Stromal cell of bone marrow (primary cell): ENCODE measurements at regions not wholly inside any gene's neighbourhood (a gene's known extent, or its start where the extent isn't known, plus 50 kb on each side); places are given as distances from the start of the nearest gene placed in this dataset.
"Not testable (repeated sequence)": the region's sequence is repeated elsewhere in the genome, so short reads cannot be mapped to it uniquely, and the experiment has no call there.

Source experiments
- DNase-seq: peaks from one replicate; pipeline ENCODE4 v3.0.0-alpha.2; 2012; ENCODE audit warnings: low read depth

GRCh38 chrX:121649417-121649816, 602.0 kb downstream of the GLUD2 start:
- DNase-seq, result no peak

- DNase-seq, result no peak
Measured at GRCh38 chrX:121655276-121655675, 607.9 kb downstream of the GLUD2 start.

- DNase-seq, result no peak
Measured at GRCh38 chrX:121666171-121666570, 618.8 kb downstream of the GLUD2 start.

- no peak for DNase-seq
Measured at GRCh38 chrX:121671649-121672048, 624.2 kb downstream of the GLUD2 start.

- DNase-seq, result not testable (repeated sequence)
Measured at GRCh38 chrX:121709236-121709635, 661.8 kb downstream of the GLUD2 start.

GRCh38 chrX:121733514-121733913, 686.1 kb downstream of the GLUD2 start:
- DNase-seq, result no peak

- DNase-seq, result no peak
Measured at GRCh38 chrX:121746105-121746504, 698.7 kb downstream of the GLUD2 start.

- DNase-seq, result not testable (repeated sequence)
Measured at GRCh38 chrX:121753602-121754001, 706.2 kb downstream of the GLUD2 start.

- DNase-seq, result no peak
Measured at GRCh38 chrX:121754301-121754700, 706.9 kb downstream of the GLUD2 start.

GRCh38 chrX:121755541-121755940, 708.1 kb downstream of the GLUD2 start:
- DNase-seq, result no peak

- no peak for DNase-seq
Measured at GRCh38 chrX:121761845-121762244, 714.4 kb downstream of the GLUD2 start.

GRCh38 chrX:121763671-121764070, 716.3 kb downstream of the GLUD2 start:
- no peak for DNase-seq

- DNase-seq, result not testable (repeated sequence)
Measured at GRCh38 chrX:121768210-121768609, 720.8 kb downstream of the GLUD2 start.

- no peak for DNase-seq
Measured at GRCh38 chrX:121781991-121782390, 734.6 kb downstream of the GLUD2 start.

- no peak for DNase-seq
Measured at GRCh38 chrX:121782544-121782943, 735.1 kb downstream of the GLUD2 start.

GRCh38 chrX:121782976-121783375, 735.6 kb downstream of the GLUD2 start:
- no peak for DNase-seq

GRCh38 chrX:121802881-121803412, 755.5 kb downstream of the GLUD2 start:
- no peak for DNase-seq

GRCh38 chrX:121823406-121823805, 776.0 kb downstream of the GLUD2 start:
- DNase-seq, result no peak

GRCh38 chrX:121831601-121832000, 784.2 kb downstream of the GLUD2 start:
- DNase-seq, result no peak

- DNase-seq, result no peak
Measured at GRCh38 chrX:121832446-121832845, 785.0 kb downstream of the GLUD2 start.

- DNase-seq, result no peak
Measured at GRCh38 chrX:121836000-121836399, 788.6 kb downstream of the GLUD2 start.

- no peak for DNase-seq
Measured at GRCh38 chrX:121851033-121851432, 803.6 kb downstream of the GLUD2 start.

- no peak for DNase-seq
Measured at GRCh38 chrX:121853762-121854613, 806.6 kb downstream of the GLUD2 start.

GRCh38 chrX:121854614-121854911, 807.2 kb downstream of the GLUD2 start:
- no peak for DNase-seq
